HG03521 (cell line): ENCODE measurements at regions not wholly inside any gene's neighbourhood (a gene's known extent, or its start where the extent isn't known, plus 50 kb on each side); places are given as distances from the start of the nearest gene placed in this dataset.

Experiments
- ATAC-seq: cut with Tn5 transposase; IDR thresholded peaks from one replicate; pipeline ENCODE4 v1.9.1; 2021; ENCODE audit warnings: mild to moderate bottlenecking, moderate library complexity; ENCODE audit not compliant: unreplicated experiment

DNA sequence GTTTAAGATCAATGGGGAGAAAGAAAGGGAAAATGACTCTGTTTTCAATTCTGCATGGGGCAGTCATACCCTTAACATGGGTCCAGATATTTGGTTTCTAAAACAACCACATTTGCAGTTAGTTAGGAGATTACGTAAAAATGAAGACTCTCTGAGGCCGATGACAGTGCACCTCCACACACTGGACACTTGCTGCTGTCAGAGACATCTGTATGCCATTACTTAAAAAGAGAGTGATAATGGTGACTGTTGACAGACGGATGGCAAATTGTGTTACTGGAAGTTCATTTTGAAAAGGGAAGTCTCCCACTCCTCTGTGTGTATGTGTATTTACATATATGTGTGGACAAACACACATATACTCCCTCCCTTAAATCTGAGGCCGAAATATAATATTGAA is 304.5 kb upstream of the SEMA6D start:
- ATAC-seq, result no peak

GRCh38 chr15:47414207-47414606 is 303.1 kb upstream of the SEMA6D start:
- ATAC-seq, result no peak

DNA sequence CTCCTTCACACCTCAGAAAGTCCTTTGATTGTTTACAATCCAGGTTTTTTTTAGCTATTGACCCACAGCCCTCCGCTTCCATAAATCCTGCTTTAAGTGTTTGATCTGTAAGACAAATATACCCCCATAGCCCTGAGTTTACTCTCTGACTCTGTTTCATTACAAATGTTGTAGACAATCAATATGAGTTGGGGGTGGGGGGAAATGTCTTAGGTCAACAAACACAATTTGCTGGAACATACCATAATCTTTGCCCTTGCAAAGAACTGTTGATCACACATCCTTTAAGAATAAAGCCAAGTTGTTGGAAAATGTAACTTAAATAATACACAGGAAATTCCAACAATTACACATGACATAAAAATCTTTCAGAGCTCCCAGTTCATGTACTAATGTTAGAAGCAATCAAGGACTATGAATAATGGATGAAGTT is 301.8 kb upstream of the SEMA6D start:
- no peak for ATAC-seq

- ATAC-seq, result no peak
Measured at GRCh38 chr15:47422881-47423665, 294.2 kb upstream of the SEMA6D start.

DNA sequence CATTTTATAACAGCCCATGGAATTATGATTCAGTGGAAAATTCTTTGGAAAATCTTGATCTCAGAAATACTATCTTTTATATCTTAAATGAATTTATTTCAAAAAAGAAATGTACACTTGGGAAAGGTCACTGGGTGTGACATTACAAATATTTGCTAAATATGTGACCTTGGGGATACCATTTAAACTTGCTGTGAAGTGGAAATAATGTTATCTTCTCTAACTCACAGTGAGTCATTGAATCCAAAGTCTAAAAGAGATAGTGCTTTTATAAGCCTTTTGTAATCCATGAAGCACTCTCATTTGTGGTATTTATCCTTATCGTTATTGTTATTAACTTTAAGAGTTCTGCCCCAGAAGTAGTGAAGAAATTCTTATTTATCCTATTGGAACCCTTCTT is 289.8 kb upstream of the SEMA6D start:
- no peak for ATAC-seq

- no peak for ATAC-seq
Measured at GRCh38 chr15:47429376-47429775, 287.9 kb upstream of the SEMA6D start.

- no peak for ATAC-seq
Measured at GRCh38 chr15:47431501-47431900, 285.8 kb upstream of the SEMA6D start.

- ATAC-seq, result no peak
Measured at GRCh38 chr15:47432826-47433225, 284.5 kb upstream of the SEMA6D start.

DNA sequence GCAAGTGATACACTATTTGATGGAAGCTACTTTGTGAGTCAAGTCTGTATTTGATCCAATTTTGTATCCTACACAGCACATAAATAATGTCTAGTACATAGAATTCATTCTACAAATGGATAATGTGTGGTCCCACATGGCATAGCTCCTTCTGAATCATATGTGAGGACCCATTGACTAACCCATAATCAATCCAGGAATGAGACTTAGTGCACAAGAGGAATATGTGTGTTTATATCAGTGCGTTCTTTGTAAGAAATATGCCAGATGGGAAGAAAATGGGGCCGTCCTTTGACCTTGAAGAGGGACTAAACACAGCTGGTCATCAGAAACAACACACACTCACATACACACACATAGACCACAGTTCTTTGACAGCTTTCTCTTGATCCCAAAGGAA is 282.7 kb upstream of the SEMA6D start:
- ATAC-seq, result no peak

DNA sequence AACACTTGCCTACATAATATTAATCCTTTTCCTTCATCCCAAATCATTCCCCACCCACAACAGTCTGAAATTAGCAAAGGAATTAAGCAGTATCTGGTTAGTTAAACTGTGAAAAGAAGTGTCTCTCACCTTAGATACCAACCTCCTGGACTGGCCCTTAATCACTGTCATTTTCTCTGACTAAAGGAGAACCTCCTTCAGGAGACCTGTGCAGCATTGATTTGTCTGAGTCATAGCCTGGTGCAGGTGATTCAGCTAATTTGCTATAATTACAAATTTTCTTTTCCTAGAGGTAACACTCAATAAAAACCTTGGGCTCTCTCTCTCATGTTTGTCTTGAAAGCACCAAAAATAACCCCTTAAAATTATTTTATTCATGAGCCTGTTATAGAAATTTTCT is 279.8 kb upstream of the SEMA6D start:
- ATAC-seq, result no peak

DNA sequence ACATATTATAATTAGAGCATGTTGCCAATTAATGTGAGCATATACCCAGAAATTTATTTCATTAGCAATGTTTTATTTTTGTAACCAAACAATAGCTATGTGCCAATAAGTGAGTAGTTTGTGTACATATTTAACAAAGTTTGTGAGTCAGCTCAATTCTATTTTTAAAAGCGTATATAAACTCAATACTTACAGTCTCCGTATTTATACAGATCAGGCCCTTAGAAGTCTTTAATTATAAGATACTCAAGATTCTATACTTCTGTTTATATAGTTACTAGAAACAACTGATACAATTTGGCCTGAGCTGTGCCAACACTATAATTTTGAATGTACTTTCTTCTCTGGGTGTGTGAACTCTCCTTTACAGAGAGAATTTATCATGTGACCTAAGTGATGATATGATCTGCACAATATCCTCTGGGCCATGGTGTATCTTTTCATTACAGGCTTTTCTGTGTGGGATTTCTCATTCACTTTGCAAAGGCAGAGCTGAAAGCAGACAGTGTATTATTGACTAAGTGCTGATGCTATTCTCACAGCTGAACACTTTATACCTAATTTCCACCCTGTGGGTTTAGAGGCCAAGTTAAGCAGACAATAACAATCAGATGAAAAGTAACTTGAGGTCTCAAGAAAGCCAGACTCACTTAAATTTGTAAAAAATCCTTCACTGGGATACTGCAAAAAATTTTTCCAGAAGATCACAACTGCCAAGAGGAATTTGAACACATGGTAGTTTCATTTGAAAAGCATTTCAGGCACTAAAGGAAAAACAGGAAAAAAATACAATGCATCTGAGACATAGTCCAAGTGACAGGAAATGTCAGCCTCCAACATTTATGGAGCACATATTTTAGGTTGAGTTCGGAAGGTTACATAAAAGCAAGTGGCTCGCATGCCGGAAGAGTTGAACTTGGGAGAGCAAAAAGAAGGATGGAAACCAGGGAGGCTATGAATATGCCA is 277.9 kb upstream of the SEMA6D start:
- no peak for ATAC-seq

GRCh38 chr15:47442371-47442770 is 274.9 kb upstream of the SEMA6D start:
- no peak for ATAC-seq

DNA sequence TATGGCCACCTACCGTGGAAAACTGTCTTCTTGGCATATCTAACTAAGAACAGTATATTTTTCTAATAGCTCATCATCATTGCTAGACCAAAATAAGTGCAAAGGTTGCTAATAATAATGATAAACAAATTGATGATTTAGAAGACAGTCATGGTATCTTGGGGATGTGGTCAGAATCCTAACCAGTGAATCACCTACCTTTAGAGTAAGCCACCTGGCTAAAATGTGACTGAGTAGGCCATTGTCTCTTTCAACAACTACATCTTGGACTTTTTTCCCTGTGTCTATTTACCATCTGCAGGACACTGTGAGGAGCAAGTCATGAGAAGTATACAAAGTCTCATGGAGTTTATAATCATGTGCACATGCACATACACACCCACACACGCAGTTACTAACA is 273.5 kb upstream of the SEMA6D start:
- no peak for ATAC-seq

GRCh38 chr15:47445723-47446392 is 271.4 kb upstream of the SEMA6D start:
- no peak for ATAC-seq

- no peak for ATAC-seq
Measured at GRCh38 chr15:47460795-47461573, 256.3 kb upstream of the SEMA6D start.

GRCh38 chr15:47461652-47462141 is 255.6 kb upstream of the SEMA6D start:
- no peak for ATAC-seq

GRCh38 chr15:47466357-47466756 is 250.9 kb upstream of the SEMA6D start:
- ATAC-seq, result no peak

DNA sequence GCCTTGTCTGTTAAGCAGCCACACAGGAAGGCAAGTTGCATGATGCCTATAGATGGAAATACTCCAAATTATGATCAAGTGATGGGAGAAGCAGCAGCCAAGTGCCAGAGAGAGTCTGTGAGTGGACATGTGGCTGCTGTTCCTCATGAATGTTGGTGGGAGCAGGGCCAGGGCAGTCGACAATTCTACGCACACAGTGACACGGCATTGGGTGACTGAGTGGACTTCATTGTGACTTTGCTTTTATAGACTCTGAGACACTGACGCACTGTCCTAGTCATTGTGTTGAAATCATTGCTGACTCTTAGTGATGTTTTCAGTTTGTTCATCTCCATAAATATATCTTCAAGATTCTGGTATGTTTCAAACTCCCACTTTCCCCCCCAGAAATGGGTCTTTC is 246.3 kb upstream of the SEMA6D start:
- no peak for ATAC-seq

GRCh38 chr15:47473106-47473725 is 244.1 kb upstream of the SEMA6D start:
- no peak for ATAC-seq

DNA sequence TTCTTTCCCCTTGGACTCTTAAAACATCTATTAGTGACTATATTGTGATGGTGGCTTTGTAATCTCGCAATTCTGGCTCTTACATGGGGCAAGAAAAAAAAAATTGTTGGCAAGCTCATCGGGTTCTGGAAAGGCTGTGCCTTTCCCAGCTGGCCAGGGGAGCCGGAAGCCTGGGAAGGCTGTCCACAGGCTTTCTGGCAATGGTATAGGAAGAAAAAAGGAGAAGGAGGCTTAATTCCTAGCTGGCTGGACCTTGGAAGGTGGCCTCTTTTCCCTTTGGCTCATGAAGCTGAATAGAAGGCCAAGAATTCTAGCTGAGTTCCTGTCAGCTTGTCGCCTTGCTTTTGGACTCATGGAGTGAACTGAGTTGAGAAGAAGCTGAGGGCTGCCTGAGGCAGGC is 243.5 kb upstream of the SEMA6D start:
- no peak for ATAC-seq
